Liver (tissue), 8 donors: ENCODE measurements at regions not wholly inside any gene's neighbourhood (a gene's known extent, or its start where the extent isn't known, plus 50 kb on each side); places are given as distances from the start of the nearest gene placed in this dataset.

Experiments used
- DNase-seq: peaks from one replicate; pipeline ENCODE4 v3.0.0-alpha.2; 2017; ENCODE audit warnings: low spot score
- H3K27ac ChIP-seq, 2 donors: one replicate each; pipeline ENCODE4 v1.7.0; 2013; ENCODE audit warnings: inconsistent platforms in 2 of 2, low read length in 2 of 2, control low read depth in 1 of 2, low read depth in 1 of 2, mild to moderate bottlenecking in 1 of 2
- H3K27me3 ChIP-seq, 4 donors: one replicate each; pipeline versions ENCODE4 v1.6.1 to v1.7.0; 2013; ENCODE audit warnings: low read length in 3 of 4, inconsistent platforms in 1 of 4, mild to moderate bottlenecking in 1 of 4, moderate library complexity in 1 of 4; ENCODE audit not compliant: control insufficient read depth in 4 of 4, insufficient read depth in 4 of 4
- H3K36me3 ChIP-seq, 4 donors: one replicate each; pipeline versions ENCODE4 v1.6.1 to v1.7.0; 2013; ENCODE audit warnings: low read length in 3 of 4, mild to moderate bottlenecking in 3 of 4, low read depth in 1 of 4, moderate library complexity in 1 of 4; ENCODE audit not compliant: control insufficient read depth in 4 of 4, insufficient read depth in 3 of 4
- H3K4me1 ChIP-seq, 4 donors: one replicate each; pipeline versions ENCODE4 v1.6.1 to v1.7.0; 2013; ENCODE audit warnings: low read length in 3 of 4, mild to moderate bottlenecking in 3 of 4, moderate library complexity in 1 of 4; ENCODE audit not compliant: control insufficient read depth in 4 of 4, insufficient read depth in 4 of 4
- H3K4me3 ChIP-seq, 3 donors: one replicate each; pipeline versions ENCODE4 v1.6.1 to v1.7.0; 2013; ENCODE audit warnings: low read length in 3 of 3, control low read depth in 1 of 3, low read depth in 1 of 3, mild to moderate bottlenecking in 1 of 3
- H3K9ac ChIP-seq, 2 donors: one replicate each; pipeline ENCODE4 v1.7.0; 2013; ENCODE audit warnings: low read length in 2 of 2, mild to moderate bottlenecking in 2 of 2, moderate library complexity in 2 of 2, control low read depth in 1 of 2, low read depth in 1 of 2
- H3K9me3 ChIP-seq, 4 donors: one replicate each; pipeline versions ENCODE4 v1.6.1 to v1.7.0; 2013; ENCODE audit warnings: low read length in 3 of 4; ENCODE audit not compliant: control insufficient read depth in 4 of 4
- CTCF ChIP-seq: fragments of 150-350 bp; IDR thresholded peaks from 2 replicates; pipeline ENCODE4 v1.5.1; 2017; ENCODE audit warnings: improper control_type of control experiment, low read depth, low read length; ENCODE audit not compliant: missing input control
- EGR1 ChIP-seq, 2 donors: IDR thresholded peaks; 2 replicates each; pipeline ENCODE4 v1.6.1; 2016 to 2018; ENCODE audit warnings: antibody characterized with exemption in 2 of 2, low read depth in 2 of 2
- FOXA1 ChIP-seq: IDR thresholded peaks from 2 replicates; pipeline ENCODE4 v1.6.1; 2016; ENCODE audit warnings: antibody characterized with exemption
- FOXA2 ChIP-seq: IDR thresholded peaks from 2 replicates; pipeline ENCODE4 v1.6.1; 2016; ENCODE audit warnings: antibody characterized with exemption
- GABPA ChIP-seq, 2 donors: IDR thresholded peaks in 1 of 2; conservative IDR thresholded peaks in 1 of 2; 2 replicates each; pipeline ENCODE4 v1.6.1; 2016; ENCODE audit warnings: antibody characterized with exemption in 2 of 2, mild to moderate bottlenecking in 1 of 2, moderate library complexity in 1 of 2
- HNF4A ChIP-seq, 2 donors: conservative IDR thresholded peaks; 2 replicates each; pipeline ENCODE4 v1.6.1; 2016; ENCODE audit warnings: antibody characterized with exemption in 2 of 2, mild to moderate bottlenecking in 2 of 2
- HNF4G ChIP-seq: IDR thresholded peaks from 2 replicates; pipeline ENCODE4 v1.6.1; 2016; ENCODE audit warnings: antibody characterized with exemption
- JUND ChIP-seq, 2 donors: IDR thresholded peaks; 2 replicates each; pipeline ENCODE4 v1.6.1; 2016; ENCODE audit warnings: antibody characterized with exemption in 2 of 2
- MAX ChIP-seq: IDR thresholded peaks from 2 replicates; pipeline ENCODE4 v1.6.1; 2016; ENCODE audit warnings: antibody characterized with exemption
- NR2F2 ChIP-seq: IDR thresholded peaks from 2 replicates; pipeline ENCODE4 v1.6.1; 2016; ENCODE audit warnings: antibody characterized with exemption
- RAD21 ChIP-seq, 2 donors: IDR thresholded peaks; 2 replicates each; pipeline ENCODE4 v1.6.1; 2016; ENCODE audit warnings: antibody characterized with exemption in 2 of 2, mild to moderate bottlenecking in 2 of 2
- REST ChIP-seq: IDR thresholded peaks from 2 replicates; pipeline ENCODE4 v1.6.1; 2016; ENCODE audit warnings: antibody characterized with exemption, mild to moderate bottlenecking
- RXRA ChIP-seq, 2 donors: IDR thresholded peaks; 2 replicates each; pipeline ENCODE4 v1.6.1; 2017 to 2018; ENCODE audit warnings: antibody characterized with exemption in 2 of 2, mild to moderate bottlenecking in 1 of 2
- SP1 ChIP-seq: IDR thresholded peaks from 2 replicates; pipeline ENCODE4 v1.6.1; 2018; ENCODE audit warnings: antibody characterized with exemption, mild to moderate bottlenecking
- TAF1 ChIP-seq: conservative IDR thresholded peaks from 2 replicates; pipeline ENCODE4 v1.6.1; 2016; ENCODE audit warnings: antibody characterized with exemption, mild to moderate bottlenecking
- YY1 ChIP-seq: IDR thresholded peaks from 2 replicates; pipeline ENCODE4 v1.6.1; 2016; ENCODE audit warnings: antibody characterized with exemption, mild to moderate bottlenecking
- ZBTB33 ChIP-seq: IDR thresholded peaks from 2 replicates; pipeline ENCODE4 v1.6.1; 2016; ENCODE audit warnings: antibody characterized with exemption
- WGBS: extraction: QIAGEN DNeasy Blood & Tissue Kit; methylation state at CpG from one replicate; pipeline ENCODE4 v1.1.7; 2013; 5-methylcytosine and 5-hydroxymethylcytosine counted together
- donor health status: healthy.
- donor health status: healthy.
- donor health status: healthy.
- donor health status: healthy.
- donor health status: healthy.

- Histone ChIP-seq H3K9me3 (no peaks in the 10 kb centered on the region), H3K9ac (no peak overlapping the region), H3K27ac (no peak overlapping the region), H3K4me1 (no peaks in the 10 kb centered on the region), H3K27me3 (peaks cover 0 to 2% (median 0%) of the 10 kb centered on the region in 4 donors), H3K36me3 (no peaks in the 10 kb centered on the region), H3K4me3 (no peak overlapping the region)
- 82% methylated on average over 1 of the region's 1 CpG for WGBS
- no peak for DNase-seq
- TF ChIP-seq FOXA1: no peak
- TF ChIP-seq NR2F2: no peak
- no peak for TF ChIP-seq HNF4G
These were observed 89.3 kb upstream of the USP38 start for GRCh38 chr4:143095447-143095846.

GRCh38 chr4:143097751-143098150 is 87.0 kb upstream of the USP38 start:
- Histone ChIP-seq H3K27ac (no peak overlapping the region), H3K27me3 (peaks cover 0 to 2% (median 0%) of the 10 kb centered on the region in 4 donors), H3K9me3 (no peaks in the 10 kb centered on the region), H3K36me3 (no peaks in the 10 kb centered on the region), H3K9ac (no peak overlapping the region), H3K4me1 (no peaks in the 10 kb centered on the region), H3K4me3 (no peak overlapping the region)
- no peak for DNase-seq
- whole genome bisulfite sequencing: 60% methylated on average over 4 of the region's 4 CpGs
- TF ChIP-seq HNF4G: no peak
- TF ChIP-seq GABPA (IDR thresholded peaks at IDR 0.05 in 1 of 2, conservative IDR thresholded peaks at IDR 0.05 in 1 of 2): no peak
- TF ChIP-seq FOXA1: no peak
- TF ChIP-seq HNF4A (conservative IDR thresholded peaks at IDR 0.05): no peak
- no peak for TF ChIP-seq RAD21 (IDR thresholded peaks at IDR 0.05)
- no peak for TF ChIP-seq EGR1 (IDR thresholded peaks at IDR 0.05; ENCODE audit: low read depth in 2 of 2)
- no peak for TF ChIP-seq JUND (IDR thresholded peaks at IDR 0.05)
- TF ChIP-seq NR2F2: no peak
- no peak for TF ChIP-seq REST

- WGBS: 84% methylated on average over 3 of the region's 3 CpGs
- H3K27ac ChIP-seq: no peak overlapping the region
- TF ChIP-seq CTCF: no peak
- TF ChIP-seq FOXA2: no peak
- TF ChIP-seq EGR1 (IDR thresholded peaks at IDR 0.05; ENCODE audit: low read depth in 2 of 2): no peak
- no peak for TF ChIP-seq RXRA (IDR thresholded peaks at IDR 0.05)
- no peak for TF ChIP-seq GABPA (IDR thresholded peaks at IDR 0.05 in 1 of 2, conservative IDR thresholded peaks at IDR 0.05 in 1 of 2)
- no peak for TF ChIP-seq JUND (IDR thresholded peaks at IDR 0.05)
- no peak for TF ChIP-seq HNF4G
- no peak for TF ChIP-seq MAX
- no peak for TF ChIP-seq TAF1
- no peak for TF ChIP-seq REST
- no peak for TF ChIP-seq SP1
- no peak for TF ChIP-seq FOXA1
- TF ChIP-seq RAD21 (IDR thresholded peaks at IDR 0.05): no peak
- no peak for TF ChIP-seq NR2F2
- no peak for TF ChIP-seq HNF4A (conservative IDR thresholded peaks at IDR 0.05)
- no peak for TF ChIP-seq ZBTB33
- TF ChIP-seq YY1: no peak
These were observed 85.0 kb upstream of the USP38 start for GRCh38 chr4:143099693-143100092.

More at GRCh38 chr4:143099693-143100092, 85.0 kb upstream of the USP38 start:
- no peaks in the 10 kb centered on the region for H3K4me1 ChIP-seq
- no peak overlapping the region for H3K4me3 ChIP-seq
- H3K27me3 ChIP-seq: no peaks in the 10 kb centered on the region
- H3K9ac ChIP-seq: no peak overlapping the region
- no peaks in the 10 kb centered on the region for H3K36me3 ChIP-seq
- DNase-seq: no peak
- H3K9me3 ChIP-seq: no peaks in the 10 kb centered on the region
